Activated CD4-positive, alpha-beta T cell treated with anti-CD3 and anti-CD28 coated beads for 36 hours (primary cell): ENCODE measurements at regions not wholly inside any gene's neighbourhood (a gene's known extent, or its start where the extent isn't known, plus 50 kb on each side); places are given as distances from the start of the nearest gene placed in this dataset.

ENCODE experiments used
- ATAC-seq: fragments of 200-7000 bp; cut with Tn5 transposase; one replicate; pipeline ENCODE4 v1.10.0; 2021; ENCODE audit warnings: mild to moderate bottlenecking, moderate library complexity
- CTCF ChIA-PET: fragments of 350-600 bp; sonication (Branson Sonifier 250); formaldehyde crosslinking; loops from one replicate; lab custom pipeline; 2021; ENCODE audit warnings: antibody characterized with exemption; lab: Charles Lee
- POLR2A ChIA-PET: fragments of 350-600 bp; sonication (Branson Sonifier 250); formaldehyde crosslinking; loops from one replicate; lab custom pipeline; 2021; ENCODE audit warnings: antibody characterized with exemption, inconsistent platforms; lab: Charles Lee
- DNase-seq: peaks from one replicate; pipeline ENCODE4 v3.0.0-alpha.2; 2020
- H3K27ac Mint-ChIP-seq: one replicate; pipeline ENCODE4 v1.8.0; 2021; ENCODE audit warnings: mixed read lengths
- H3K27me3 Mint-ChIP-seq: one replicate; pipeline ENCODE4 v1.8.0; 2021; ENCODE audit warnings: mixed read lengths
- H3K36me3 Mint-ChIP-seq: one replicate; pipeline ENCODE4 v1.8.0; 2021; ENCODE audit warnings: low read depth, mixed read lengths
- H3K4me1 Mint-ChIP-seq: one replicate; pipeline ENCODE4 v1.8.0; 2021; ENCODE audit warnings: mixed read lengths
- H3K4me3 Mint-ChIP-seq: one replicate; pipeline ENCODE4 v1.8.0; 2021; ENCODE audit warnings: mild to moderate bottlenecking, moderate library complexity, mixed read lengths
- H3K9me3 Mint-ChIP-seq: one replicate; pipeline ENCODE4 v1.8.0; 2021; ENCODE audit warnings: low read depth, mixed read lengths
- intact Hi-C, 2 experiments: fragments of 100-400 bp; cut with DNase I in 1 of 2; cut with micrococcal nuclease in 1 of 2; formaldehyde crosslinking; loops; one replicate each; pipeline versions ENCODE4 v1.14.2 to v1.15.1; 2022 to 2024; cut with DNase I, micrococcal nuclease

DNA sequence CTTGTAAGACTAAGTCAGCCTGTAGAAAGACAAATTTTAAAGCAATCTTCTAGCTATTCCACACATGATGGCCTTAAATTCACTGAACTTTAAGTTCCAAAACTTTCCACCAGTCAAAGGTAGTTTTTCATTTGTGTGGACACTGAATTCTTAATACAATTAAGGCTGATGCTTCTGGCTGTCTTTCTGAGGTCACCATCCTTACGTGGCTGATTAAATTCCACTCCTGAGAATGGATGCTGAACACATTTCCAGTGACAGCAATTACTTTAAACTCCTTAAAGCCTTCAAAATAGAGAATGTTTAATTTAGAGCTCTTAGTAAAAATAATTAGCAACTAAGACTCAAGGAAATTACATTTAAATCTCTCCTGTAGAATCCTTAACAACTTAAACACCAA is 142.6 kb upstream of the COL1A2 start:
- intact Hi-C loops: no loop called here
- Mint-ChIP-seq H3K36me3 (no peaks in the 10 kb centered on the region), H3K4me3 (no peak overlapping the region), H3K4me1 (no peaks in the 10 kb centered on the region), H3K9me3 (no peaks in the 10 kb centered on the region), H3K27ac (no peak overlapping the region), H3K27me3 (peaks cover 2% of the 10 kb centered on the region)
- CTCF ChIA-PET: no interaction called here
- POLR2A ChIA-PET: no interaction called here
- ATAC-seq (no peak), DNase-seq (no peak)

GRCh38 chr7:94252971-94253370 is 141.7 kb upstream of the COL1A2 start:
- H3K36me3 Mint-ChIP-seq: no peaks in the 10 kb centered on the region
- POLR2A ChIA-PET: no interaction called here
- H3K4me1 Mint-ChIP-seq: no peaks in the 10 kb centered on the region
- H3K4me3 Mint-ChIP-seq: no peak overlapping the region
- no peaks in the 10 kb centered on the region for H3K9me3 Mint-ChIP-seq
- peaks cover 2% of the 10 kb centered on the region for H3K27me3 Mint-ChIP-seq
- DNase-seq (no peak), ATAC-seq (no peak)
- no peak overlapping the region for H3K27ac Mint-ChIP-seq
- intact Hi-C loops: no loop called here
- CTCF ChIA-PET: no interaction called here

DNA sequence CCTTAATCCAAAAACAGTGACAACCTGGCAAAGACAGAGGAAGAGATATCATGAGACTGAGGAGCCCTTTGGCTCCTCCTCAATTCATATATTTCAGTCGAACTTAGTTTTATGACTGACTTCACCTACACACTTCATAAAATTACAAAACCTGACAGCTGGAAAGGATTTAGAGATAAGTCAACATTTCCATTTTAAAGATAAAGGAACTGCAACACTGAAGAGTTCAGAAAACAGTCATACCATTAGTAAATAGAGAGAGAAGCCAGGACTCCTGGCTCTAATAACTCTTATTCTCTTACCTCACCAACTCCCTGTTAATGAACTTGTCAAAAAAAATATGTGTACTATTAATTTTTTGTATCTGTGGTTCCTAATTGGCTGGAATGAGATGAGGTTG is 141.0 kb upstream of the COL1A2 start:
- POLR2A ChIA-PET: no interaction called here
- CTCF ChIA-PET: interaction anchor here (0.7 kb wide), 1 partner anchor 1800 kb away, joined by 3 read pairs; no protein-coding TSS in a partner anchor
- no peaks in the 10 kb centered on the region for H3K9me3 Mint-ChIP-seq

DNA sequence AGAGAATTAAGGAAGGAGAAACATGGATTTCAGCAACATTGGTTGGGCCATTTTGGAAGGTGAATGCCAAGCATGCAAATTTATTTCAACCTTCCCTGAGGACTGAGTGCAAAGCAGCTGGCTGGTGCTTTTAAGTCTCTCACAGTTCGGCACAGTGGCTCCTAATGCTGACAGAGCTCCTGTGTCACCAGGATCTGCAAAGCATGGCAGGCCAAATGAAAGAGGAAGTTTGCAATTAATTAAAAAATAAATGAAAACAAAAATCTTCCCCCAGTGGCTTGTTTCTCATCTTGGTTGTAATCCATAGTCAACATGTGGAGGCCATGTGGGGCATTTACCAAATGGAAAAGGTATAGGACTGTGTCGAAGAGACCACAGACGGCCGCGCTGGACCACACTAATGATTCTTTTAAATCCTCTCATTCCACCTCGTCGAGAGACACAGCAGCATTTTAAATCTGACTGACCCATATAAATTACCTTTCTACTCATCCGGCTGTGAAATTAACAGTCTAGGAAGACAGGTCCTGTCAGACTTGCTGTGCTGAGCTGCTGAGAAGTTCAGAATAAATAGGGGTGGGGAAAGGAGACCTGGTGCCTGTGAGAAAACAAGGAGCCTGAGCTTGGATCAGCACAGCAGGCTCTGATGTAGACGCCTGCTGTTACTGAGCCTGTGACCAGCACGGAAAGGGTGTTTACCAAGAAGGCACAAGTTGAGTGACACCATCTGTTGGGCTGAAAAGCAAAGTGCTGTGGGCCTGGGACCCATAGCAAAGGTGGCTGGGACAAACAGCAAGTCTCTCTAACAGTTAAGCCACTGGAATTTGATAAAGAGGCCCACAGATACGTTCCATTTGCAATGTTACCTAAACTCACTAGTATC is 136.0 kb upstream of the COL1A2 start:
- no peak overlapping the region for H3K27ac Mint-ChIP-seq
- H3K27me3 Mint-ChIP-seq: peaks cover 7% of the 10 kb centered on the region
- ChIA-PET CTCF (no interaction called here), POLR2A (no interaction called here)
- H3K36me3 Mint-ChIP-seq: no peaks in the 10 kb centered on the region
- H3K9me3 Mint-ChIP-seq: no peaks in the 10 kb centered on the region
- intact Hi-C loops: no loop called here
- ATAC-seq: no peak
- no peaks in the 10 kb centered on the region for H3K4me1 Mint-ChIP-seq
- no peak for DNase-seq
- H3K4me3 Mint-ChIP-seq: no peak overlapping the region

More for the DNA sequence above, 141.0 kb upstream of the COL1A2 start:
- H3K4me1 Mint-ChIP-seq: no peaks in the 10 kb centered on the region
- H3K27ac Mint-ChIP-seq: no peak overlapping the region
- H3K36me3 Mint-ChIP-seq: no peaks in the 10 kb centered on the region
- intact Hi-C loops: no loop called here
- peaks cover 2% of the 10 kb centered on the region for H3K27me3 Mint-ChIP-seq
- no peak overlapping the region for H3K4me3 Mint-ChIP-seq
- ATAC-seq: no peak
- DNase-seq: no peak

DNA sequence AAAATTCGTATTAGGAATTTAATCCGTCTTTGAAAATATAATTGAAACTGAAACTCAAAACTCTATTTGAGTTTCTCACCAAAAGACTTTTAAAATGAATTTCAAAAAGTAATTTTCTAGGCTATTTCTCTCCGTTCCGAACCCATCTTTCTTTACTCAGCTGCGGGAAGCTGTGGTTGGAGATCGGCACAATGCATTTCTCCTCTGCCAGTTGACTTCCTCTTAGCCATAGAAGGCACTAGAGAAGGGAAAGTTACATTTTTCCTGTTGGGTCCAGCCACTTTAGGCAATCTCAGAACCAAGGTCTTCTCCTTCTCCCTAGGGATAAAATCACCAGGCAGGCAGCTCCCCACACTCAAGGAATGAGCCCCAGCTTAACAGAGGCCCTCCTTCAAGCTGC is 133.6 kb upstream of the COL1A2 start:
- intact Hi-C loops: no loop called here
- Mint-ChIP-seq H3K36me3 (no peaks in the 10 kb centered on the region), H3K4me1 (no peaks in the 10 kb centered on the region), H3K27me3 (peaks cover 7% of the 10 kb centered on the region), H3K4me3 (no peak overlapping the region), H3K27ac (no peak overlapping the region), H3K9me3 (no peaks in the 10 kb centered on the region)
- ATAC-seq (no peak), DNase-seq (no peak)
- CTCF ChIA-PET: no interaction called here
- POLR2A ChIA-PET: no interaction called here

- Mint-ChIP-seq H3K4me3 (no peak overlapping the region), H3K36me3 (no peaks in the 10 kb centered on the region), H3K4me1 (no peaks in the 10 kb centered on the region), H3K9me3 (no peaks in the 10 kb centered on the region), H3K27me3 (peaks cover 11% of the 10 kb centered on the region), H3K27ac (no peak overlapping the region)
- ATAC-seq (no peak), DNase-seq (no peak)
- intact Hi-C loops: no loop called here
- ChIA-PET CTCF (no interaction called here), POLR2A (no interaction called here)
These were observed 129.9 kb upstream of the COL1A2 start for GRCh38 chr7:94264756-94265155.

GRCh38 chr7:94265456-94265855 is 129.2 kb upstream of the COL1A2 start:
- Mint-ChIP-seq H3K27ac (no peak overlapping the region), H3K27me3 (peaks cover 11% of the 10 kb centered on the region), H3K9me3 (no peaks in the 10 kb centered on the region), H3K36me3 (no peaks in the 10 kb centered on the region), H3K4me1 (no peaks in the 10 kb centered on the region), H3K4me3 (no peak overlapping the region)
- CTCF ChIA-PET: no interaction called here
- POLR2A ChIA-PET: no interaction called here
- DNase-seq (no peak), ATAC-seq (no peak)
- intact Hi-C loops: no loop called here

GRCh38 chr7:94266238-94266644 is 128.5 kb upstream of the COL1A2 start:
- peaks cover 9% of the 10 kb centered on the region for H3K27me3 Mint-ChIP-seq
- POLR2A ChIA-PET: no interaction called here
- no peak for DNase-seq
- H3K4me1 Mint-ChIP-seq: no peaks in the 10 kb centered on the region
- H3K36me3 Mint-ChIP-seq: no peaks in the 10 kb centered on the region
- no peaks in the 10 kb centered on the region for H3K9me3 Mint-ChIP-seq
- no peak overlapping the region for H3K4me3 Mint-ChIP-seq
- CTCF ChIA-PET: no interaction called here
- H3K27ac Mint-ChIP-seq: no peak overlapping the region
- intact Hi-C loops: no loop called here
- no peak for ATAC-seq

DNA sequence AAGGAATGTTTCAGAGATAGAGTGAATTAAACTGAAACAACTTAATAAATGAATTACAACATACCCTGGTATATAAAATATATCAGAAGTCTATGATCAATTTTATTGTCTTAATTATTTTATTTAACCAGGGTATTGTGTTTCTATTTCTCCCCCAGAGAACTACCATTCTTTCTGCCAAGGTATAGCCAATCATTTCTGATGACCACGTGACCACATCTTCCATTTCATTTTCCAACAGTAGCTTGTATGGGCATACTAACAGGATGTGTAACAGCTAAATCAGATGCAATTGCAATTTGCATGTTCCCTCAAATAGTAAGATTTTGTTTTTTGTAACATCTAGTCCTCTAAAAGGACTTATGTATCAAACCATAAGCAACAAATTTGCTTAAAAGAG is 123.9 kb upstream of the COL1A2 start:
- POLR2A ChIA-PET: no interaction called here
- no peak overlapping the region for H3K4me3 Mint-ChIP-seq
- no peaks in the 10 kb centered on the region for H3K4me1 Mint-ChIP-seq
- no peak for ATAC-seq
- intact Hi-C loops: no loop called here
- no peaks in the 10 kb centered on the region for H3K9me3 Mint-ChIP-seq
- no peak for DNase-seq
- peaks cover 10% of the 10 kb centered on the region for H3K27me3 Mint-ChIP-seq
- H3K36me3 Mint-ChIP-seq: no peaks in the 10 kb centered on the region
- no peak overlapping the region for H3K27ac Mint-ChIP-seq
- CTCF ChIA-PET: no interaction called here

GRCh38 chr7:94272821-94273583 is 121.7 kb upstream of the COL1A2 start:
- no peak for DNase-seq
- intact Hi-C loops: no loop called here
- no peaks in the 10 kb centered on the region for H3K9me3 Mint-ChIP-seq
- H3K27ac Mint-ChIP-seq: no peak overlapping the region
- ATAC-seq: no peak
- H3K36me3 Mint-ChIP-seq: no peaks in the 10 kb centered on the region
- peaks cover 9% of the 10 kb centered on the region for H3K27me3 Mint-ChIP-seq
- ChIA-PET POLR2A (no interaction called here), CTCF (interaction anchor here (0.7 kb wide), 1 partner anchor 18 kb away, joined by 3 read pairs; no protein-coding TSS in a partner anchor)
- no peaks in the 10 kb centered on the region for H3K4me1 Mint-ChIP-seq
- no peak overlapping the region for H3K4me3 Mint-ChIP-seq

- DNase-seq: peak; percentile 38
- Mint-ChIP-seq H3K36me3 (no peaks in the 10 kb centered on the region), H3K27ac (no peak overlapping the region), H3K27me3 (peaks cover 11% of the 10 kb centered on the region), H3K4me3 (no peak overlapping the region), H3K4me1 (no peaks in the 10 kb centered on the region), H3K9me3 (no peaks in the 10 kb centered on the region)
- peak; percentile 65 for ATAC-seq
- POLR2A ChIA-PET: no interaction called here
- CTCF ChIA-PET: interaction anchor here (1.2 kb wide), 1 partner anchor 34 kb away, joined by 3 read pairs; no protein-coding TSS in a partner anchor
- intact Hi-C loops: no loop called here
These were observed 119.9 kb upstream of the COL1A2 start for GRCh38 chr7:94274828-94275227.

- Mint-ChIP-seq H3K4me1 (no peaks in the 10 kb centered on the region), H3K27me3 (peaks cover 8% of the 10 kb centered on the region), H3K36me3 (no peaks in the 10 kb centered on the region), H3K9me3 (no peaks in the 10 kb centered on the region), H3K27ac (no peak overlapping the region), H3K4me3 (no peak overlapping the region)
- ATAC-seq (no peak), DNase-seq (no peak)
- ChIA-PET CTCF (interaction anchor here (1.4 kb wide), 1 partner anchor 10 kb away, joined by 3 read pairs; no protein-coding TSS in a partner anchor), POLR2A (no interaction called here)
- intact Hi-C loops: no loop called here
These were observed 118.7 kb upstream of the COL1A2 start for GRCh38 chr7:94276027-94276426.
